Kasumi-1 (cell line): ENCODE measurements at regions not wholly inside any gene's neighbourhood (a gene's known extent, or its start where the extent isn't known, plus 50 kb on each side); places are given as distances from the start of the nearest gene placed in this dataset.

Source experiments
- DNase-seq, 2 experiments: peaks; one replicate each; lab custom pipeline; 2025; lab: John Stamatoyannopoulos, UW

- no peak for DNase-seq
Observed at GRCh38 chr3:59133311-59133710, 83.5 kb upstream of the CFAP20DC start.

DNA sequence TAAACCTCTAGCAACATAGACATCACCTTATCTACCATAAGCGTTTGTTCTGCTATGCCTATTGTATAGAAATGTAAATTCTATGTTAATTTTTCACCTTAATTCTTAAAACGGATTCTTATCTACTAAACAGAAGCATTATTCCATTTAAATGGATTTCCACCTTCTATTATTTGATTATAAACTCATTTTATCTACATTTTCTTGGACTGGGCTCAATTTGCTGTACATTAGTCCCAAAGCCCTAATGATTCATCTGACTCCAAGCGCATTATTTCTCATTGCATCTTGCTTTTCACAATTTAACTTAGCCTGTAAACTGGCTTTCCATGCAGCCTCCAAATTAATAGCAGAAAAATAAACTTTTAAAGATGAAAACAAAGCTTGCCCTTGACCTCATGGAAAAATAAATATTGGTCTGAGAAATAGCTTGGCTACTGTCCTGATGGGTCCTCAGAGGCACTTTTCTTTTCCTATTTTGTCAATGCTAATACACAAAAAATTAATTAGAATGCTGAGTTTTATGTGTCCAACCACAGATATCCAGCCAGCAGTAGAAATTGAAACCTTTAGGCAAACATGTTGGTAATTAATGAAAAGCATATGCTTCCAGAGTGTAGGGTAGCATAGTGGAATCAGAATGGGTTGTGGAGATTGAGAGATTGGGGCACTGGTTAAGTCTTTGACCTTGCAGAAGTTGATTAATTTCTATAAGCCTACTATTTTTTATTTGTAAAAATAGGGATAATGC is 81.4 kb upstream of the CFAP20DC start:
- DNase-seq = no peak

- no peak for DNase-seq
Observed at GRCh38 chr3:59128685-59129084, 78.9 kb upstream of the CFAP20DC start.

DNA sequence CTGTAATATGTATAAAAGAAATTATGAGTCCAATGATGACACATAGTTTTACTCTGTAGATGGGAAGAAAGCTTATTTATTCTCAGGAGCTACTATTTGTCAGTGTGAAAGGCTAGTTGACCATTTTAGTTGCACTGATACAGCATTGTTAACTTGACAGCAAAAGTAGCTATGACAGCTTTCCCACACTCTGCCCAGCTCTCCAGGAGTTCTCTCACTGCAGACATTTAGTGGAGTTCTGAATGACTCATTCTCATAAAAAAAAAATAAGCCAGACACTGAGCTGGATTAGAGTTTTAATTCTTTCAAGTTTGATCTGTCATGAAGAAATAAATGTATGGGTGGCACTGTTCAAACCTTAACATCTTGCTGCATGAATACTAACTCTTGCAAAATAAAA is 77.2 kb upstream of the CFAP20DC start:
- no peak for DNase-seq

DNA sequence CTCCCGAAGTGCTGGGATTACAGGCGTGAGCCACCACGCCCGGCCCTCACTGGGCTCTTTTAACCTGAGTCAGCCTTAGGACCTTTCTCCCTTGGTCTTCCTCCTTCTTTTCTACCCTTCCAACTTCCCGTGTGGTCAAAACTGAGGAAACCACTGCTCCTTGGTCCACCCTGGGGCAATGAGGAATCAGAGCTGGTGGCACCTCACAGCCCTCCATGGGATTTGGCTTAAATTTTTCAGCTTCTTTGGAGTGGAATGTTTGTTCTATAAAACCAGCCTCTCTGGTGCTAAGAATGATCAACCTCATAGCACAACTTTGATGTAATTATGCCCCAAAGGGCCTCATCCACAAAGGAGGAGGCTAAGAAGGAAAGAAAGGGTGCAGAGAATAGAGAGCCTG is 76.6 kb upstream of the CFAP20DC start:
- DNase-seq = no peak

DNA sequence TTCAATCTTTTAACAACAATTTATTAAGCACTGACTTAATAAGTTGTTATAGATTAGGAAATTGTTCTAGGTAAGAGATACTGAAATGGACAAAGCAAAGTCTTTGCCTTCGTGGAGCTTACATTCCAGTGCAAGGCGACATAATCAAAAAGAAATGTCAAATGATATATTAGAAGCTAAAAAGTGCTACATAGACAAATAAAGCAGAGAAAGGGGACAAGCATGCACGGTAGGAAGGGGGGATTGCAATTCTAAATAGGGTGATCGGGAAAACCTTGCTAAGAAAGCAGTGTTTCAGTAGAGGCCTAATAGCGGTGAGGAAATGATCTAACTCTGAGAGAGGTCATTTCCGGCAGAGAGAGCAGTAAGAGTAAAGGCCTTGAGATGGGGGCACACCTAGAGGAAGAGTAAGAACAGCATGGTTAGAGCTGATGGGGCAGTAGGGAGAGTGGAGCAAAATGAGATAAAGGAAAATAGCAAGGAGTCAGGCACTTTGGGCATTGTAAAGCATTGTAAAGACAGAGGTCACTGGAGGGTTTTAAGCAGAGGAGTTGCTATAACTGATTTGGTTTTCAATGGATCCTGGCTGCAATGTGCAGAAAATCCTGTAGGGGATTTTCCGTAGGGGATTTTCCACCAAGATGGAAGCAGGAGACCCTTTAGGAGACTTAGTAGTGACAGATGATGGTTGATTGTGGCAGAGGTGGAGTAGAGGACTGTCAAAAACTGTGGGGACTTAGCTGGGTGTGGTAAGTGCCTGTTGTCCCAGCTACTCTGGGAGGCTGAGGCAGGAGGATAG is 71.7 kb upstream of the CFAP20DC start:
- no peak for DNase-seq

DNA sequence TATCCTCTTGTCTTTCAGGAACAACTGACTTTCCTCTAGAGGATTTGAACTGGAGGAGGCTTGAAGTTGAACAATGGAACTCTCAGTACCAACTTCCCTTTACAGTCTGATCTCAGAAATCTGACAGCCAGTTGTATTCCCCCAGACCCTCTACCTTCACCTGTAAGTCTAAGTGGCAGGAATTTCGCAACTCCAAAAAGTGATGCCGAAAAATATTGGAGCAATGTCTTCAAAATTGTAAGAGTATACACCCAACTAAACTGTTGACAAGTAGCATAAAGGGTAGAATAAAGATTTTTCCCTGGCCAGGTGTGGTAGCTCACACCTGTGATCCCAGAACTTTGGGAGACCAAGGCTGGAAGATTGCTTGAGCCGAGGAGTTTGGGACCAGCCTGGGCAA is 69.1 kb upstream of the CFAP20DC start:
- DNase-seq = no peak

DNA sequence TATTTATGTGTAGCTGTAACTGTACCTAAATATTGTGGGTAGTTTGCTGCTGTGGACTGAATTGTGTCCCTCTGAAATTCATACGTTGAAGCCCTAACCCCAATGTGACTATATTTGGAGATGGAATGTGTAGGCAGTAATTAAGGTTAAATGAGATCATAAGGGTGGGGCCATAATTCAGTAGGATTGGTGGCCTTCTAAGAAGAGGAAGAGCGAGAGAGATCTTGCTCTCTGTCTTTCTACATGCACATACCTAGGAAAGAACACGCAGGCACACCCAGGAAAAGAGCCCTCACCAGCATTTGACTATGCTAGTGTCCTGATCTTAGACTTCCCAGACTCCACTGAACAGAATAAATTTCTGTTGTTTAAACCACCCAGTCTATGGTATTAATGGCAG is 67.6 kb upstream of the CFAP20DC start:
- DNase-seq = no peak

DNA sequence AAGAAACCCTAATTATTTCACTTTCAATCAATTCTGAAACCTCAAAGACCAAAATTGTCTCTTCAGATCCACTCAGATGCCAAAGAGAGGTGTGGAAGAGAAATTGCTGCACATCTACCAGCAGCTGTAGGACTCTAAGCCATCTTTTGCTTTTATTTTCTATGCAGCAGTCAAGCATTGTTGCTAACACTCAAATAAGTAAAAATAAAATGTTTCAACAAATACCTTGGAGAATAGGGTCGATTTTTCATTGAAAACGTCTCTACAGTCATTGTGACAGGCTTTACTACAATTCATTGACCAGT is 66.4 kb upstream of the CFAP20DC start:
- no peak for DNase-seq

DNA sequence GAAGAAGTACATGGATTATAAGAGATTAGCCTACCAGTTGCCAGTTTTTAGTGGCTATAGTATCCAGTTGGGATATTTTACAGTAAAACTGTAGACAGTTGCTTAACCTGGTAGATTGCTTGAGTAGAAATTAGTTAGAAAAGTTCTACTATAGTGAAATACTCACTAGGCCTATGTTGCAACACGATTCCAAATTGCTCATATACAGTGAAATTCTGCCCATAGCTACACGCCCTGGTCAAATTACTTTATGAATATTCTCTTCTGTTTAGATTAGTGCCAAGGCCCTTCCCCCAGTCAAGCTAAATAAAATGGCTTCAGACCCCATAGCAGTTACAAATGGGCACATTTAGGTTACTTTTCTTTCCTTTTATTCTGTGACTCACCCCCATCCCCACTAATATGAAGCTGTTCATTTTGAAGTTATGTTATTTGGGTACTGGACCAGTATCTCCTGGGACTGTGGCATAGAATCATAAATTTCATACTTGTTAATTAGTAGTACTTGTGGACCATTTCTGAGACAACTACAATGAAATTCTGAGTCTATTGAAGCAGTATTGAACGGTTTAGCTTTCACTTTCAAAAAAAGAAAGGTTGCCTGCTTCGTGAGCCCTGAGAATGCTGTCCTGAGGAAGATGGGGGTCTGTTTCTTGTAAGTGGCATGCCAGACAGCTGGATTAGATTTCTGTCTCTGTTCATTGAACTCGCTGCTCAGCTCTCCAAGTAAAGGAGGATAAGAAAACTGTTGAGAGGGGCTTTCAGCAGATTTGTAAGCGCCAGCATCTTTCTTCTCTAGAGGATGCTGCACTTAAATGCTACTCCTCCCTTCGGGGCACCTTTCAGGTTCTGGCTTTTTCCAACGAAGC is 65.8 kb upstream of the CFAP20DC start:
- DNase-seq = no peak

DNA sequence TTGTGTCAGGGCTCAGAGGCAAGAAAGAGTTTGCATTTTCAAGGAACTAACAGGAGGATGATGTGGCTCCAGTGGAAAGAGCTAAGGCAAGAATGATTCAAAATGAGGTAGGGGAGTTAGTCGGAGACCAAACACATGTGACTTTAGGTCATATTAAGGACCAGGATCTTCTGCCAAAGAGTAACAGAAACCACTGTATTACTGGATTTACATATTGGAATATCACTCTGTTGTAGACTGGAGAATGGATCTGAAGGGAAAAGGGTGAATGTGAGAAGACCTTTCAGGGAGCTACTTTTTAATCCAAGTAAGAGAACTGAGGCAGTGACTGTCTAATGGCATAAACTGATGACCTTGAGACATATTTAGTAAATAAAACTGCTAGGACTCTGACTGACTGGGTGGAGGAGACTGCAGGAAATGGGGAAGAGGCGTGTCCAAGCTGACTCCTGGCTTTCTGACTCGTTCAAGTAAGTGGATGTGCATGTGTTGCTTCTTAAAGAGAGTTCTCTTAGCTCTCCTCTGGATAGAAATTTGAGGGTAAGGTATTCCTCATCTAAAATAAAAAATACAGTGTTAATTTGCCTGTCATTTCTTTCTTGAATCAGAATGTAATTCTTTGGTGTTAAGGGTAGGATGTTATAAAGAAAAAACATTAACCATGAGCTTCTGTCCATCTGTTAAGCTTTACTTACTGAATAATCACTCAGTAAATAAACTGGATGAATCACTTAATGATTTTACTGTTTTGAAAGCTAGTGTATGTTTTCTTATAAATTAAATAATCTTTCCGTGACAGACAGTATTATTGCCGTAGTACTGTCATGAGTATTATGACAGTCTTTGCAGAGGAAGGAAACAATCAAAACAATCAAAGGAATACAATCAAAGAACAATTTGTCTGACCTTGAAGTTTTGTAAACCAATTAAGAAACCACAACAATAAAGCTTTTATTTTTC is 58.3 kb upstream of the CFAP20DC start:
- peak; percentile 11 to 18 for DNase-seq

- DNase-seq = no peak
Observed at GRCh38 chr3:59106085-59106648, 56.3 kb upstream of the CFAP20DC start.

DNA sequence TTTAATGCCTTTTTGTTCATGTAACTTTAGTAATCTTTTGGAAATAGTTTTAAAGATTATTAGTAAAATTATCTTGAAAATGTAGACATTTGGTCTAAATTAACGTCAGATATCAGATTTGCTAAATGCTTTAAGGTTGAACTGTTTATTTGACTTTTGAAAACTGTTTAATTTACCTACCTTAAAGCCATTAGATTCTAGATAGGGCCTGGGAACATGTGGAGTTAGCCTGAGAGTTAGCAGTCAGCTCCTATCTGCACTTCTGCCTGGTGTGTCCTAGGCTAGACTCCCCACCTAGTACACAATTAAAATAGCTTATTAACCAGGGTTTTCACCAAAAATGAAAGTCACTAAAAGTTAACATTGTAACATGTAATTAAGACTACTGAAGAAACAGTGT is 53.7 kb upstream of the CFAP20DC start:
- no peak for DNase-seq

- DNase-seq = no peak
Observed at GRCh38 chr3:59101231-59101736, 51.5 kb upstream of the CFAP20DC start.
